ENCODE measurements at regions not wholly inside any gene's neighbourhood (a gene's known extent, or its start where the extent isn't known, plus 50 kb on each side); places are given as distances from the start of the nearest gene placed in this dataset.

DNA sequence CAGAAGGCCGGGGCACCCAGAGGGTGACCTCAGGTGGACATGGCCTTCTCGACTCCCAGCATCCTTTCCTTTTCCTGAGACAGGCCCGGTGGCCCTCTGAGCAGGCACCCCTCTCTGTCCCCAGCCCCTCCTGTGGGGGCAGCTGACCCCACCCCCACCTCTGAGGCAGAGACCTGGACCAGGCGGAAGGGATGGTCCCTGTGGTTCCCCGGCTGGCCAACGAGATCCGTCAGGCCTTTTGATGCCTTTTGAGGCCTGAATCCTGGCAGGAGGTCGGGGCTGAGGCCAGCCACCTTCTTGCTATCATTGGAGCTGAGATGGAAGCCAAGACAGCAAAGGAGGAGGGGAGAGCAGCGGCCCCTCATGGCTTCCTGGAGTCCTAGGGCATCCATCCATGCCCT, 50.2 kb upstream of the ACTRT2 start:
- DNase-seq (ENCODE audit: low spot score) = no peak

All from left forelimb (tissue), 1 donor.